ENCODE measurements at regions not wholly inside any gene's neighbourhood (a gene's known extent, or its start where the extent isn't known, plus 50 kb on each side); places are given as distances from the start of the nearest gene placed in this dataset.

DNA sequence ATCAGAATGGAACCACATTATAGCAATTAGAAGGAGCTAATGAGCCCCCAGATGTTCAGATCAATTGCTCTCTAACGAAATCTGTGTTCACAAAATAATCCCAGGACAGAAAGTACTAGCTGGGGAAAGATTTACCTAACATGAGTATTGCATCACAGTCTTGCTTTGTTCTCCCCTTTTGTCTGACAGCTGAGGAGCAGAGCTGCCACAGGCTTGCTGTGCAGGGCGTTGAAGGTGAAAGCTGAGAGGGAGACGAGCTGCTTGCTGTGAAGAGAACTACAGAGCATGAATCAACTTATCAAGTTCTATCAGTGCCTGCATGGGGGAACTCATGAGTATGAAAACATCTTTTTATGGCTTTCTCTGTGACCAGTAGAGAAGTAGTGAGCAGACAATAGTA is 441.2 kb downstream of the CENPC start:
- intact Hi-C loops (cut with DNase I): no loop called here
- no peak for DNase-seq

DNA sequence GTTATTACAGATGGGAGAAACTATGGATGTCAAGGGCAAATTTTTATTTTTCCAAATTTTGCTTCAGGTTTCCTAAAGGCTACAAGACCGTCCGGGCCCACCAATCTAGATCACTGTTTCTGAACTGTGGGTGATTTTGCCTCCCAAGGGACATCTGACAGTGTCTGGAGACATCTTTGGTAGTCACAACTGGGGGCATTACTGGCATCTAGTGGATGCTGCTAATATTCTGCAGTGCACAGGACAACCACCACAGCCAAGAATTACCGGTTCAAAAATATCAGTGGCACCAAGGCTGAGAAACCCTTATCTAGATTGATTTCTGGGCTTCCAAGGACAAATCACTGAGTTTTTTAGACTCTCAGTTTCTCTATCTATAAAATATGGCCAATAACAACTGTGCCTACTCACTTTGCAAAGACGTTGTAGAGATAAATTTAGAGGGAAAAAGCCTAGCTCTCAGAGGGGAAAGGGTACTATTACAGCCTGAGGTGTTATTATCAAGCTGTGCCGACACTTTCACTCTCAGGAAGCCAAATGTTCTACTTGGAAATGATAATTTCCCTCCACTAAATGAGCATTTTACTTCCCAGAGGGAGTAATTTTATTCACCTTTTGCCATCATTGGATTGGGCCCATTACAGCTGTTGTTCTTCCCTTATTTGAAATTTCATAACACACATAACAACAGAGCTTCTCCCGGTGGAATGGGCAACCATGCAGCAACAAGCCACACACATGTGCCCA is 442.1 kb downstream of the CENPC start:
- Histone ChIP-seq H3K4me3 (no peak overlapping the region), H3K9me3 (no peaks in the 10 kb centered on the region), H3K27ac (no peak overlapping the region), H3K27me3 (no peaks in the 10 kb centered on the region), H3K36me3 (no peaks in the 10 kb centered on the region), H3K9ac (ENCODE audit: low read depth in 2 of 2, low read length in 2 of 2) (no peak overlapping the region), H3K4me1 (no peaks in the 10 kb centered on the region)
- no peak for DNase-seq
- TF ChIP-seq, protein P1, sequence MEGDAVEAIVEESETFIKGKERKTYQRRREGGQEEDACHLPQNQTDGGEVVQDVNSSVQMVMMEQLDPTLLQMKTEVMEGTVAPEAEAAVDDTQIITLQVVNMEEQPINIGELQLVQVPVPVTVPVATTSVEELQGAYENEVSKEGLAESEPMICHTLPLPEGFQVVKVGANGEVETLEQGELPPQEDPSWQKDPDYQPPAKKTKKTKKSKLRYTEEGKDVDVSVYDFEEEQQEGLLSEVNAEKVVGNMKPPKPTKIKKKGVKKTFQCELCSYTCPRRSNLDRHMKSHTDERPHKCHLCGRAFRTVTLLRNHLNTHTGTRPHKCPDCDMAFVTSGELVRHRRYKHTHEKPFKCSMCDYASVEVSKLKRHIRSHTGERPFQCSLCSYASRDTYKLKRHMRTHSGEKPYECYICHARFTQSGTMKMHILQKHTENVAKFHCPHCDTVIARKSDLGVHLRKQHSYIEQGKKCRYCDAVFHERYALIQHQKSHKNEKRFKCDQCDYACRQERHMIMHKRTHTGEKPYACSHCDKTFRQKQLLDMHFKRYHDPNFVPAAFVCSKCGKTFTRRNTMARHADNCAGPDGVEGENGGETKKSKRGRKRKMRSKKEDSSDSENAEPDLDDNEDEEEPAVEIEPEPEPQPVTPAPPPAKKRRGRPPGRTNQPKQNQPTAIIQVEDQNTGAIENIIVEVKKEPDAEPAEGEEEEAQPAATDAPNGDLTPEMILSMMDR (IDR thresholded peaks at IDR 0.05): no peak
- intact Hi-C loops (cut with DNase I): no loop called here

More for the DNA sequence above, 441.2 kb downstream of the CENPC start:
- H3K27ac ChIP-seq: no peak overlapping the region
- no peaks in the 10 kb centered on the region for H3K27me3 ChIP-seq
- no peaks in the 10 kb centered on the region for H3K36me3 ChIP-seq
- no peak overlapping the region for H3K4me3 ChIP-seq
- H3K9ac ChIP-seq (ENCODE audit: low read depth in 2 of 2, low read length in 2 of 2): no peak overlapping the region
- no peaks in the 10 kb centered on the region for H3K9me3 ChIP-seq
- TF ChIP-seq, protein P1 (IDR thresholded peaks at IDR 0.05): no peak
- no peaks in the 10 kb centered on the region for H3K4me1 ChIP-seq

DNA sequence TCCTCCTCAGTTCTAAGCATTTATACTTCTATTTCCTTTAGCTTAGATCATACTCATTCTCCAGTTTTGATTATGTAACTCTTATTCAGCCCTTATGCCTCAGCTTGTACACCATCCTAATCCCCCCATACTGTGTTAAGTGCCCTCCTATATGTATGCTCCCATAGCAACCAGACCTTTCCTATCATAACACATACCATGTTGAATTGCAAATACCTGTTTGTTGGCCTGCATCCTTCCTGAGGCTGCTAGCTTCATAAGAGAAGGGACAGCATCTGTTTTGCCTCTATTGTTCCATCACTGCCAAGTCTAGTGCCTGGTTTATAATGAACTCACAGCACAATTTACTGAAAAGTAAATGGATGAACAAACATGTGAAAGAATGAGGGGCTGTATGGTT is 443.7 kb downstream of the CENPC start:
- no peak for DNase-seq
- no peaks in the 10 kb centered on the region for H3K27me3 ChIP-seq
- H3K4me3 ChIP-seq: no peak overlapping the region
- H3K9me3 ChIP-seq: no peaks in the 10 kb centered on the region
- H3K4me1 ChIP-seq: no peaks in the 10 kb centered on the region
- H3K27ac ChIP-seq: no peak overlapping the region
- H3K36me3 ChIP-seq: no peaks in the 10 kb centered on the region
- TF ChIP-seq, protein P1 (IDR thresholded peaks at IDR 0.05): no peak
- intact Hi-C loops (cut with DNase I): no loop called here
- no peak overlapping the region for H3K9ac ChIP-seq (ENCODE audit: low read depth in 2 of 2, low read length in 2 of 2)

DNA sequence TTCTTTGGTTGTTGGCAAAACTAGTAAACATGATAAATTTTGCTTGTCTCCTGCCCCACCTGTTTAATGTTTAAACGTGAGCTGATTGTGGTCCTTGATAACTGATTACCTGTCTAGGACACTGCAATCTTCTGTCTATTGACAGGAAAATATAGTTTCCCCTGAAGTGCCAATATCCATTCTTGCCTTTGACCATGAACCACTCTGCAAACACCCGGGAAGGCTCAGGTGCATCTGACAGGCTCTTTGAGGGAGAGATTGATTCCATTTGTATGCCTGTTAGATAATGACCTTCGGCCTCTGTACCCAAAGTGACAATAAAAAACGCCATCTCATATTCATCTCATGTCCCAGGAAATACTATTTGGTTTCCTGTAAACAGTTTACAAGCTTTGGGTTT is 453.0 kb downstream of the CENPC start:
- TF ChIP-seq, protein P1 (IDR thresholded peaks at IDR 0.05): no peak
- Histone ChIP-seq H3K9ac (ENCODE audit: low read depth in 2 of 2, low read length in 2 of 2) (no peak overlapping the region), H3K27ac (no peak overlapping the region), H3K36me3 (no peaks in the 10 kb centered on the region), H3K4me3 (no peak overlapping the region), H3K27me3 (no peaks in the 10 kb centered on the region), H3K9me3 (no peaks in the 10 kb centered on the region), H3K4me1 (no peaks in the 10 kb centered on the region)
- no peak for DNase-seq
- intact Hi-C loops (cut with DNase I): no loop called here

DNA sequence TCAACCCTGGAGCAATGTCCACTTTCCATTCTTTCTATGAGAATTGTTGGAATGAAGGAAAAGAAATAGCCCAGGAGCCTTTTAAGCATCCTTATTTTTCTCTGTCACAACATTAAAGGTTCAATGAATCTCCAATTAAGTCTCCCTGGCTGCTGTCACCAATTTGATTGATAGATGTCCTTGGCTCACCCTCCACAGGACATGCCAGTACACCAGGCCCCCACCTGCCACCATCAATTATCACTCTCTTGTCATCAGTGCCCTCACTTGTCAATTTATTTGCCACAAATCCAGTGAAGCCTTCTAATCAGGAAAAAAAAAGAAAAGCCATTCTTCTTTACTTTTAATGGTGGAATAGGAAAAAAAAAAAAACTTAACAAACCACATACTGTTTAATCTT is 453.6 kb downstream of the CENPC start:
- TF ChIP-seq, protein P1 (IDR thresholded peaks at IDR 0.05): no peak
- H3K9ac ChIP-seq (ENCODE audit: low read depth in 2 of 2, low read length in 2 of 2): no peak overlapping the region
- H3K4me3 ChIP-seq: no peak overlapping the region
- H3K9me3 ChIP-seq: no peaks in the 10 kb centered on the region
- H3K27me3 ChIP-seq: no peaks in the 10 kb centered on the region
- H3K4me1 ChIP-seq: no peaks in the 10 kb centered on the region
- no peak overlapping the region for H3K27ac ChIP-seq
- DNase-seq: no peak
- intact Hi-C loops (cut with DNase I): no loop called here
- no peaks in the 10 kb centered on the region for H3K36me3 ChIP-seq

Measured in colonic mucosa (tissue), 4 donors.